HG03280 (cell line): ENCODE measurements at regions not wholly inside any gene's neighbourhood (a gene's known extent, or its start where the extent isn't known, plus 50 kb on each side); places are given as distances from the start of the nearest gene placed in this dataset.

ENCODE experiments used
- ATAC-seq: cut with Tn5 transposase; IDR thresholded peaks from one replicate; pipeline ENCODE4 v1.9.1; 2021; ENCODE audit warnings: mild to moderate bottlenecking, moderate library complexity; ENCODE audit not compliant: unreplicated experiment

DNA sequence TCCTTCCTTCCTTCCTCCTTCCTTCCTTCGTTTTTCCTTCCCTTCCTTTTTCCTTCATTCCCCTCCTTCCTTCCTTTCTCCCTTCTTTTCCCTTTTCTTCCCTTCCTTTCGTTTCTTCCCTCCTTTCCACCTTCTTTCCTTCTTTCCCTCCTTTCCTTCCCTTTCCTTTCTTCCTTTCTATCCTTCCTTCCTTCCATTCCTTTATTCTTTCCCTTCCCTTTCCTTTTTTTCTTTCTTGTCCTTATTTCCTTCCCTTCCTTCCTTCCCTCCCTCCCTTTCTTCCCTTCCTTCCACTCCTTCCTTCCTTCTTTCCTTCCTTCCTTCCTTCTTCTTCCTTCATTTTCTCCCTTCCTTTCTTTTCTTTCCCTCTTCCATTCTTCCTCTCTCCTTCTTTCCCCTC lies 394.6 kb downstream of the GABRB3 start:
- ATAC-seq: no peak

DNA sequence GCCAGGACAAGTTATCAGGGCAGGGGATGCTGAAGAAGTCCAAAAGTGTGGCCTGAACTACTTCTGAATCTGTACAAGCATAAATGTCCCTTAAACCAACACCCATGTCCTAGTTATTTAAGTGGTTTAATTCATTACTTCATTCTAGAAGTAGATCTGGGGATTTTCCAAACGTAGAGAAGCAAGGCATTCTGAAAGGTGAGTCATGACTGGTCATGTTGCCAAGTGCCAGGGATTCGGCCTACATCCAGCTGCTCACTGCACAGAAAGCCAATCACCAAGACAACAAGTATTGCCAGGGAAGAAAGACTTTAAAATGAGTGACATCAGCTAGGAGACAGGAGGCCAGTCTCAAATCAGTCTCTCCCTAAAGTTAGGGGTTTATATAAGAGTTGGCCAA lies 396.6 kb downstream of the GABRB3 start:
- no peak for ATAC-seq

DNA sequence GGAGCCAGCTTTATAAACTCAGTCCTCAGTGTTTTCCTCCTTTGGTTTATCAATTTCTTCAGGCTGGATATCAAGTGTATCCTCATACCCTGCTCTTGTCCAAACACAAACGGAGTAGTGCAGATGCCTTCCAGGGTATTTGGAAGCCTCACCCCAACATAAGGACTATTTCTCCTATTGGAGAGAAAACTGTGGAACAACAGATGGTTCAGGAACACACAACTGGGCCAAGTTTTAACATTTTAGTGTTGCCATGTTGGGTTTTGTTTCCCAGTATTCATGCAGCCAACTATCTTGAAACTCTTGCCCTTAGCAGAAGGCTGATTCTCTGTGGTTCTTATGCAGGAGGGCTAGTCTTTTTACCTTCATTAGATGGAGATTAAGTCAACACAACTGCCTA lies 398.1 kb downstream of the GABRB3 start:
- no peak for ATAC-seq

DNA sequence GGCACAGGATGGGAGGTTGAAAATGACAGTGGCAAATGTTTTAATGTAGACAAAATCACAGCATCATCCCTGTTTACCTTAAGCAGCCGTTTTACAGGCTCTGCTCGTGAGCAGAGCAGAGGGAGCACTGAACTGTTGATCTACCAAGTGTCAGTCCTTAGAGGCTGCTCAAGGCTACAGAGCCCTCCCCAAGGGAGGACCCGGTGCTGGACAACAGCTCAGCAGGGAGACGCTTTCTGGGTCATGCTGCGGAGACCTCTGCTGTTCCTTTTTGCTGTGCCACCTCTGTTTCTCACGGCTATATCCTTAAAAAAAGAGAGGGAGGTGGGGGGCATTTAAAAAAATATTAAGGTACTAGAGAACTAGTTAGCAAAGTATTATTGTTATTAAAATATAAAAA lies 400.2 kb downstream of the GABRB3 start:
- no peak for ATAC-seq

DNA sequence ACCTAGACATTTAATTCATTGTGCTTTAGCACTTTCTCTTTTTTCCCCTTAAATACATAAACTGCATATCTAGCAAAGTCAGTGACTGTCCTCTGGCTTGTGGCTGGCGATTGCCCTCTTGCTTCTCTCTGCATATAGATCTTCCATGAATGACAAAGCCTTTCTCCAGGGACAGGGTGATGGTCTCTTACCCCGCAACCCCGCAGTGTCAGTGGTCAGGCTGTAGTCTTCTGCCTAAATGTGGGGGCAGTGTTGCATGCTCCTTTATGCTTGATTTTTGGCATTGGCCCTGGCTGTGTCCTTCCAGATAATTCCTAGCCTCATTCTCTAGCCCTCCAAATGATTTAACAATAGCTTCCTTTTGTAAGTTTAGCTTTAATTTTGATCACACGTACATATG lies 407.8 kb downstream of the GABRB3 start:
- no peak for ATAC-seq

DNA sequence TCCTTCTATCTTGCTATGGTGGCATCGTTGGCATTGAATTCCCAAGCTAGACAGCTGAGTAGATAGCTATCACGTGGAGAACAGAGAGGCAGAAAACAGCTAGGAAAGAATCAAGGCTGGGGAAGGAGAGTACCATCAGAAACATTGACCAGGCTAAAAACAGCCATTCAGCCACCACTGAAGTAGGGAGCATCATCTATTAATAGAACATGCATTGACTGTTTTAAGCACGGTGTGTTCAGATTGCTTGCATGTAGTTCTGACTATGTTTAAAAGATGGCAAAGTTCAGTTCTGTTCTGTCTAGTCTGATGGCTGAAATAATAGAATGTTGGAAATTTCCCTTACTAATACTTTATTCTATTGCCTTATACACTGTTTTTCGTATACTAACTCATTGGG lies 413.0 kb downstream of the GABRB3 start:
- ATAC-seq: no peak

DNA sequence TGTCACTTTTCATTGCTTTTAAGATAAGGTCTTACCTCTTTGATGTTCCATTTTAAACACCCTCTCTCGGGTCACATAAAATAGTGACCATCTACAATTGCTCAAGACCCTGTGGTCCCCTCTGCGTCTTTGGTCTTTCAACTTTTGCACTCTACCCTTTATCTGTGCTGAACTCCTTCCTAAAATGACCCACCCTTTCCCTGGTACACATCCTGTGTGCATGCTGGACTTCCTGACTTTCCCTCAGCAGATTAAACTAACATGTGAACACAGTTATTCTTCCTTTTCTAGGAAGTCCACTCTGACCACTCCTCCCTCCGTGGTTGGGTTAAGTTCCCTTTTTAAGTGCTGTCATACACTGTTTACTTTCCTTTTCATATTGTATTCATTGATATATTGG lies 414.2 kb downstream of the GABRB3 start:
- no peak for ATAC-seq

DNA sequence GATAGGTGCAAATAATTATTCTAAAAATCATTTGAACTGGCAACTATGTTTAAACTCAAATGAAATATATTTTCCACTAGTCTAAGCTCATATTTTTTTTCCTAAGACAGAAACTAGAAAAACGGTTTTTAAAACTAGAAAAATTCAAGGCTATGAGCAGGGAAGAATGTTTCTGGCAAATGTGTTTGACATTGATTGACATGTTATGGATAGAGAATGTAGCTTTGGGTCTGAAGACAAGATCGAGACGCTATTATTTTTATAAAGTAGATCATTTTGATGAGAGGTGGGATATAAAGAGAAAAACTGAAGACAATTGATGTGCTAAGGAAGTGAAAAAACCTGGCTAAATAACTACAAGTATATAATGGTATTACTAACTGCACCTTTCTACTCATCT lies 415.2 kb downstream of the GABRB3 start:
- no peak for ATAC-seq

DNA sequence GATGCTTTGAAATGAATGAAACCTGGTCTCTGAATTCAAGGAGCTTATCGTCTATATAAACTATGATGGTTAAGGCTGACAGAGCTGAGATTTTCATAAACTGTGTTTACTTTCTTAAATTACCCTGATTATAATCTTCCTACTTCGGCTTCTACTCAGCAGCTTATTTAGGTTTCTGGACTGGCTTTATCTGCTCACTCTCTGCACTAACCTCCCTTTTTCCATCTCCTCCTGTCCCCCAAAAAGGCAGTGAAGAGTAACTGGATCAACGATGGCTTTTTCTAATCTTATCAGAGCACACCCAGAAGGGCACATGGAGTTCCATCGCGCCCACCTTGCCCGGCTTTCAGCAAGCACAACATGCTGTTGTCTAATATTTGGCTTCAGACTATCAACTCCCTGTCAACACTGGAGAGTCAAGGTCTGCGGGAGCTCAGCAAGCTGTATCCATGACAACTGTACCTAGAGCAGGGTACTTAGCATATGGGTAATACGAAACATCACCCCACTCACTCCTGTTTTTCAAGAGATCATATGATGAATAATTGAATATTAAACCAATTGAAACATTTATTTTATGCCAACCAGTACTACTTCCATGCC lies 417.3 kb downstream of the GABRB3 start:
- no peak for ATAC-seq

DNA sequence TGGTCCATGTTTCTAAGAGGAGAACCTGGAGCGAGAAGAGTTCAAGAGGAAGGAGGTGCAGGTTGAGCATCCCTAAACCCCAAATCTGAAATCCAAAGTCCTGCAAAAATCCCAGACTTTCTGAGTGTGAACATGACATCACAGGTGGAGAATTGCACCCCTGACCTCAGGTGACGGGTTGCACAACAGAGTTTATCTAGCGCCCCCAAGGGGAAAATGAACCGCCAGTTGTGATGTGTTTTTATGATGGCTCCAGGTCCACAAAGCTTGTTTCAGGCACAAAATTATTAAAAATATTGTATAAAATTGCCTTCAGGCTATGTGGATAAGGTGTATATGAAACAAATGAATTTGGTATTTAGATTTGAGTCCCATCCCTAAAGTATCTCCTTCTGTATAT lies 420.0 kb downstream of the GABRB3 start:
- ATAC-seq: no peak

DNA sequence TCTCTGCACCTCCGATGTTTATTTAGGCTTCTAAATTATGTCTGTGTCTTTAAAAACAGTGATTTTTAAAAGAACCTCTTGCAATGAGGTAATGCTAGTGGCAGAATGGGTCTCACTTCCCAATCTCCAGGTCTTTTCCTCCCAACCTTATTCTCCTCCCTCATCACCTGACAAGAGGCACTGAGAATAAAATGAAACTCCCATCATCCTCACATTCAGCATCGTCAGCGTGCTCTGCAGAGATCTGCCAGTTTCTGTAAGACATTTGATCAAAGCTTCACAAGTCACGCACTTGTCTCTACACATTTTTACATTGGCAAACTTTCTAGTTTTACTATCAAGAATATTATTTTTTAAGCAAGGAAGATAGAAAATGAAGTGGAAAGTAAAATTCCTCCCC lies 420.5 kb downstream of the GABRB3 start:
- no peak for ATAC-seq

DNA sequence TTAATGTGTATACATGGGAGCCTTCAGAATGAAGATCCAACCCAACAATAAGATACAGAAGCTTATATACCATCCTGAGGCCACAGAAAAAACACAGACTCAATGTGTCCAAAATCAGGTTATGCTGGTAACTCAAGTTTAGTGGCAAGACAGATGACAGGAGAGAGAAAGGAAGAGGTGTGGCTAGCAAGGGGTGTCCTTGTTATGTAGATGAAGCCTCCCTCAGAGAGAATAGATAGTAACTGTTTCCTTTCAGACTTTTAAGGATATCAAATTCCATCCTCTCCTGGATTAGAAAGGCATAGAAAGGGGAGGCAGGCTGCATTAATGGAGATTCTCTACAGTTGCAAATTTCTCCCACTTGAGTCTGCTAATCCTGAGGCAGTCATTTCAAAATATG lies 447.4 kb downstream of the GABRB3 start:
- no peak for ATAC-seq

DNA sequence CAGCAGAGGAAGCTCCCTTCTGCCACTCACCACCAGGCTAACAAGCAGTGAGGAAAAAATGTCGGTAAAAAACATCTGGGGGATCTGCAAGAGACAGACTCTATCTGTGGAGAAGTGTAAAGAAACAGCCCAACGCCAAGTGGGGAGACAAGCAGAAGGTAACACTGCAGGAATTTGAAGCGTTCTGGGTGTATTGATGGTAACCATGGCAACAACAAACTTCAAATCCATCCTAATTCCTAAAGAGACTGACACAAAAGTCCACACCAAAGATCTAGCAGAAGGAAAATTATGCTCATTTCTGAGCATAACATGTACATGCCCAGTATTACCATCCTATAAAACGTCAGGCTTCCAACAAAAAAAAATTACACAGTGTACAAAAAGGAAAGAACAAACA lies 449.3 kb downstream of the GABRB3 start:
- no peak for ATAC-seq

DNA sequence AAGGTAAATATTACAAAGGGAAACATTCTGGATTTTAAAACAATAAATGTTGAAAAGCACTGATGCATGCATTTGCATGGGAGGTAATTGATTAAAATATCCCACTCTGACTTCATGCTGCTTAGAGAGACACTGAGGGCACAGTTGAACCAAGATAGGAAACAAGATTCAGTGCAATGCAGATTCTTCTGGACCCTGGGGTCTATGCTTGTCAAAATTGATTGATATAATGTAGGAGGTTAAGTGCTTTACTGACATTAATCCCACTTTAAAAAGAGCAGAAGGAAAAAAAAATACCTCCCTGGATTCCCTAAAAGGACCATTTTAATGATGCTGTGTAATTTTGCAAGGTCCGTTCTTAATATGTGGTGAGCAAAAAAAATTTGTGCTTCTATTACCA lies 454.2 kb downstream of the GABRB3 start:
- no peak for ATAC-seq

DNA sequence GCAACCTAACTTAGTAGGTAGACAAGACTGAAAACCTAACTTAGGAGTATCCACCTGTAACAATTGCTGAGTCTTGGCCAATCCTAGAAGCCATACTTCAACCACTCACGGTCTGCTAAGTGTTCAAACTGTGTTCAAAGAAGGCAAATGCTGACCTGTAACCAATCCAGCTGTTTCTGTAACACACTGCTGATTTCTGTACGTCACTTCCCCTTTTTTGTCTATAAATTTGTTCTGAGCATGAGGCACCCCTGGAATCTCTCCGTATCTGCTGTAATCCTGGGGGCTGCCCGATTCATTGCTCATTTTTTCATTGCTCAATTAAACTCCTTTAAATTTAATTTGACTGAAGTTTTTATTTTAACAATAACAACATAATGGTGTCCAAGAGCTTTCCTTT lies 451.4 kb upstream of the ATP10A start:
- no peak for ATAC-seq

DNA sequence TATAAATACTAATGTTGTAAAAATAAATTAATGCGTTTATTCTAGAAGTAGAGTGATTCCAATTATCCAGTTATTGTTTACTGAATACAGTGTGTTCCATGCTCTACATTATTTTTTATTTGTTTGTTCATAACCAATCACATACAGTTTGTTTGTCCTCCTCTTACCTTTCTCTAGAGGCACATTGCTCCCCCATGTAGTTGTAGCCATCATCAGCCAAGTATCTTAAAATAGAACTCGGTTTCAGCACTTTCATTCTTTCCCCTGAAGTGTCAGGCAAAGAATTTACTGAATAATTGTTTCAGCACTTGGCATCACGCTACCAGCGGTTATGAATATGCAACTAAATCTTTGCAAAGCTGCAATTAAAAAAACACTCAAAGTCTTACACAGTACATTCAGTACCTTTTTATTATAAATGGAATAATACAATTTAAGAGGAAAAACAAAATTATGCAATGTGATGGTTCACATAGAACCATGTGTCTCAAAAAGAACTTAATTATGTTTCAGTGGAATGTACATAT lies 448.6 kb upstream of the ATP10A start:
- no peak for ATAC-seq

DNA sequence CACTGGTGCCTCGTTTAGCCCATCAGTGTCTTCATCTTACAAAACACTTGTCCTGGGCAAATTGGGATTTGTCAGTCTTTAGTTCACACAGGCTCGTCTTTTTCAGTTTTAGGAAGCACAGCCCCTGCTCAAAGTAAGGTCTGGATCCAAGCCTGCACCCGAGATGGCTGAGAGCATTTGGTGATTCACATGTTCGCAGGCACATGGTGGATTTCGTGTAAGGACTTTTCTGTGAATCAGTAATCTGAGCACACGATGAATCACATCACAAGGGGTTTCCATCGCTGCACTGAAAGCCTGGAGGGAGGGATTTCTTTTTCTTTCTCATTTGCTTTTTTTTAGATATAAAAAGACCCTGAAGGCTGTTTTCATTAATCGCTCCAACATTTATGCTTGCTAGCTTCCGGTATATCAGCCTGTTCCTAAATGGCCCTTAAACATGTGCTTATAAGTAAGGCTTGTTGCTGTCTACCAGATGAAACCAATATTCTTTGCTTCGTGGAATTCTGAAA lies 435.6 kb upstream of the ATP10A start:
- no peak for ATAC-seq

DNA sequence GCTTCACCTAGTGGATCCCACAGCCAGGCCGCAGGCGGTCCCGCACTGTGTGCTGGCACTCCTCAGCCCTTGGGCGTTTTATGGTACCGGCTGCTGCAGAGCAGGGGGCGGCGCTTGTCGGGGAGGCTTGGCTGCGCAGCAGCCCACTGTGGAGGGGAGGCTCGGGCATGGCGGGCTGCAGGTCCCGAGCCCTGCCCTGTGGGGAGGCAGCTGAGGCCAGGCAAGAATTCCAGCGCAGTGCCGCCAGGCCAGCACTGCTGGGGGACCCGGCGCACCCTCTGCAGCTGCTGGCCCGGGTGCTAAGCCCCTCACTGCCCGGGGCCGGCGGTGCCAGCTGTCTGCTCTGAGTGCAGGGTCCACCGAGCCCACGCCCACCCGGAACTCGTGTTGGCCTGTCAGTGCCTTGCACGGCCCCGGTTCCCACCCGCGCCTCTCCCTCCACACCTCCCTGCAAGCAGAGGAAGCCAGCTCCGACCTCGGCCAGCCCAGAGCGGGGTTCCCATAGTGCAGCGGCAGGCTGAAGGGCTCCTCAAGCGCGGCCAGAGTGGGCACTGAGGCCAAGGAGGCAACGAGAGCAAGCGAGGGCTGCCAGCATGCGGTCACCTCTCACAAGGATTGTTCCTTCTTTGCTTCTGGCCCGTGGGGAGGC lies 435.0 kb upstream of the ATP10A start:
- no peak for ATAC-seq

DNA sequence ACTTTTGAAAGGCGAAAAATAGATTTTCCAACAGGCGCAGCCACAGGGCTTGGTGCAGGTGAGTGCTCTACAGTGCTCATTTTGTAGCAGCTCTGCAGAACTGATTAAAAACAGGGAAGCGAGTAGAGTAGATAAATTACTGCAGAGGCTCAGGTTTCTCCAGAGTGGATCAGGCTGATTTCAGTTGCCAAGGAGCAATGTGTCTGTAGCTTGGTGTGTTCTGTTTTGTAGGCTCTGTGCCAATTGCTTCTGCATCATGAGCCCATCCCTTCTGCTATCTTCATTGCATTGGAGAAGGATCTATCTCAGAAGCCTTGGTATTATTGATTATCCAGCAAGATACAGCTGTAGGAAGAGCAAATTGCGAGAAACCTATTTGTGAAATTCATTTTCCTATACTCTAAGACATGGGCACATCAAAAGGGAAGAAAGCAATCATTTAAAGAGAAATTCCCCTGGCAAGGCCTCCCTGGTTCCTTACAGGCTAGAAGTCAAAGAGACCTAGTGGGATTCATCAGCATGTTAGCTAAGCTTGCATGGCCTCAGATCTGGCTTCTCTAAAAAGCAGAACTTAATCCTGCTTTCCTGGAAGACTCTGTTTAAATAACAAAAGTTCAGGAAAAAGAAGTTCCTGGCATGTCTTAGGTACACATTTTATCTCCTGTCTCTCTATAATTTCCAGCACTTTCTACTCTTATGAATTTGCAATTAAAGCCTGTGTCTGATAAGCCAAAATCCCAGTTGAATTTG lies 432.4 kb upstream of the ATP10A start:
- no peak for ATAC-seq

DNA sequence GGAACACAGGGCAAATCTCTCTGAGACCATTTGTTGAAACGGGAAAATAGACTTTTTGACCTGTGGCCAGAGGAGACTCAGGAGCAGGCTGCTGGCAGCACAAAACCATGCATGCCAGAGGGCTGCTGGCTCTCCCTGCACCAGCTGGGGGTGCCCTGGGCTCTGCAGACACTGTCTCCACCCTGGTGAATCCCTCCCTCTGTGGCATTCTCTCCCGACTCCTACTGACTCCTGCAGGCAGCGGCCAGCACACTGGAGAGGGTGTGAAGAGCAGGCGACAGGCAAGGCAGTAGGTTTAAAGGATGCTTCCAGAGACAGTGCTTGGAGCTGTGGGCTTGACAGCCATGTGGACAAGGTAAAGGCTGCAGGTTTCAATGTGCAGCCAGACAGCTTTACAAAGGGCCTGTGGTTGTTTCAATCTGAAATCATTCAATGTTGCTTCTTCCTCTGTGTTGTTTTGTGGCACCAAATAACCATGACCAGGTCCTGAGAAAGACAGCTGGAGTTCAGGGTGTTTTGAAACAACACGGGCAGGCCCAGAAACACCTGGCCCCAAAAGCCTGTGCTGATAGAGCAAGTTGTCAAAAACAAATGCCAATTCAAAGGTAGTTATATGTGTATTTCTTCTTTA lies 431.0 kb upstream of the ATP10A start:
- no peak for ATAC-seq

DNA sequence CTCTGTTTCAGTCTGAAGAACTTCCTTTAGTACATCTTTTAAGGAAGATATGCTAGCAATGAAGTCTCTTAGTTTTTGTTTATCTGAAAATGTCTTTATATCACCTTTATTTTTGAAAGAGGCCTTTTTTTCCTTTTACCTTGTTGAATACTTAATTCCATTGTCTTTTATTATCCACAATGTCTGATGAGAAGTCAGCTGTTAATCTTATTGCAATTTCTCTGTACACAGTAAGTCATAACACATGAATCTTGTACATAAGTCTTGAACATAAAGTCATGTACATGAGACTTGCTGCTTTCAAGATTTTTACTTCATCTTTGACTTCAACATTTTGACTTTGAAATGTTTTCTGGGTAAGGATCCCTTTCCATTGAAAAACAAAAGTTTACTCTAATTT lies 424.3 kb upstream of the ATP10A start:
- ATAC-seq: no peak

DNA sequence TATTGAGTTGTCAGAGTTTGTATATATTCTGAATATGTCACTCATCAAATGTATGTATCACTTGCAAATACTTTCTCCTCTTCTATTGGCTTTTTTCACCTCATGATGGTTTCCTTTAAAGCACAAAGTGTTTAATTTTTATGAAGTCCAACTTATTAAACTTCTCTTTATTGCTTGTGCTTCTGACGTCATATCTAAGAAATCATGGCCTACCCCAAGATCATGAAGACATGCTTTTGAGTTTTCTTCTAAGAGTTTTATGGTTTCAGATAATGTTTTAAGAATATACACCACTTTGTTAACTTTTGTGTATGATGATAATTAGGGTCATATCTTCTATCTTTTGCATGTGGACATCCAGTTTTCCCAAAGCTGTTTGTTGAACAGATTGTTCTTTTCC lies 417.2 kb upstream of the ATP10A start:
- ATAC-seq: no peak
